ENCODE measurements at regions not wholly inside any gene's neighbourhood (a gene's known extent, or its start where the extent isn't known, plus 50 kb on each side); places are given as distances from the start of the nearest gene placed in this dataset.

- intact Hi-C loops (cut with micrococcal nuclease), result no loop called here
- TF ChIP-seq CTCF (IDR thresholded peaks at IDR 0.05; ENCODE audit: unreplicated experiment), result no peak
- CTCF ChIA-PET, result interaction anchor here (0.7 to 6.1 kb wide), 4 partner anchors 21 to 89 kb away, joined by 3 to 36 read pairs (median 8); no protein-coding TSS in a partner anchor
- BruUV-seq (replicated peaks), result no TSS peak
- no peaks in the 10 kb centered on the region for H3K4me1 Mint-ChIP-seq (ENCODE audit: insufficient read depth, unreplicated experiment)
- H3K36me3 Mint-ChIP-seq (ENCODE audit: insufficient read depth, unreplicated experiment), result no peaks in the 10 kb centered on the region
- no peak overlapping the region for H3K27ac Mint-ChIP-seq (ENCODE audit: low read depth, unreplicated experiment)
- POLR2A ChIA-PET, result interaction anchor here (0.6 kb wide), 1 partner anchor 18 kb away, joined by 3 read pairs; no protein-coding TSS in a partner anchor
- no peaks in the 10 kb centered on the region for H3K9me3 Mint-ChIP-seq (ENCODE audit: unreplicated experiment)
- H3K4me3 Mint-ChIP-seq (ENCODE audit: unreplicated experiment), result no peak overlapping the region
- DNase-seq (ENCODE audit: unreplicated experiment), result no peak
- H3K27me3 Mint-ChIP-seq (ENCODE audit: insufficient read depth, unreplicated experiment), result peaks cover 23% of the 10 kb centered on the region
Measured at GRCh38 chr15:98400120-98400519, 248.2 kb upstream of the IGF1R start.

GRCh38 chr15:98401029-98401428 lies 247.3 kb upstream of the IGF1R start:
- H3K27me3 Mint-ChIP-seq (ENCODE audit: insufficient read depth, unreplicated experiment), result peaks cover 32% of the 10 kb centered on the region
- H3K27ac Mint-ChIP-seq (ENCODE audit: low read depth, unreplicated experiment), result no peak overlapping the region
- no peak overlapping the region for H3K4me3 Mint-ChIP-seq (ENCODE audit: unreplicated experiment)
- ChIA-PET CTCF (interaction anchor here (0.6 to 0.9 kb wide), 4 partner anchors 21 to 1161 kb away, joined by 3 to 4 read pairs (median 4); no protein-coding TSS in a partner anchor), POLR2A (interaction anchor here (0.7 kb wide), 1 partner anchor 145 kb away, joined by 3 read pairs; no protein-coding TSS in a partner anchor)
- H3K36me3 Mint-ChIP-seq (ENCODE audit: insufficient read depth, unreplicated experiment), result no peaks in the 10 kb centered on the region
- no peak for DNase-seq (ENCODE audit: unreplicated experiment)
- BruUV-seq (replicated peaks), result no TSS peak
- no peak for TF ChIP-seq CTCF (IDR thresholded peaks at IDR 0.05; ENCODE audit: unreplicated experiment)
- no peaks in the 10 kb centered on the region for H3K4me1 Mint-ChIP-seq (ENCODE audit: insufficient read depth, unreplicated experiment)
- intact Hi-C loops (cut with micrococcal nuclease), result no loop called here
- no peaks in the 10 kb centered on the region for H3K9me3 Mint-ChIP-seq (ENCODE audit: unreplicated experiment)

GRCh38 chr15:98402486-98402885 lies 245.9 kb upstream of the IGF1R start:
- ChIA-PET POLR2A (no interaction called here), CTCF (interaction anchor here (1.2 to 1.8 kb wide), 2 partner anchors 26 to 41 kb away, joined by 8 to 11 read pairs; no protein-coding TSS in a partner anchor)
- intact Hi-C loops (cut with micrococcal nuclease), result no loop called here
- Mint-ChIP-seq H3K36me3 (ENCODE audit: insufficient read depth, unreplicated experiment) (no peaks in the 10 kb centered on the region), H3K27ac (ENCODE audit: low read depth, unreplicated experiment) (no peak overlapping the region), H3K9me3 (ENCODE audit: unreplicated experiment) (no peaks in the 10 kb centered on the region), H3K27me3 (ENCODE audit: insufficient read depth, unreplicated experiment) (peaks cover 45% of the 10 kb centered on the region), H3K4me1 (ENCODE audit: insufficient read depth, unreplicated experiment) (no peaks in the 10 kb centered on the region), H3K4me3 (ENCODE audit: unreplicated experiment) (no peak overlapping the region)
- no peak for TF ChIP-seq CTCF (IDR thresholded peaks at IDR 0.05; ENCODE audit: unreplicated experiment)
- no peak for DNase-seq (ENCODE audit: unreplicated experiment)
- no TSS peak for BruUV-seq (replicated peaks)

- intact Hi-C loops (cut with micrococcal nuclease), result no loop called here
- Mint-ChIP-seq H3K36me3 (ENCODE audit: insufficient read depth, unreplicated experiment) (no peaks in the 10 kb centered on the region), H3K27ac (ENCODE audit: low read depth, unreplicated experiment) (no peak overlapping the region), H3K4me1 (ENCODE audit: insufficient read depth, unreplicated experiment) (no peaks in the 10 kb centered on the region), H3K27me3 (ENCODE audit: insufficient read depth, unreplicated experiment) (peaks cover 38% of the 10 kb centered on the region), H3K9me3 (ENCODE audit: unreplicated experiment) (no peaks in the 10 kb centered on the region), H3K4me3 (ENCODE audit: unreplicated experiment) (no peak overlapping the region)
- no peak for DNase-seq (ENCODE audit: unreplicated experiment)
- ChIA-PET POLR2A (no interaction called here), CTCF (interaction anchor here (1.2 to 1.8 kb wide), 3 partner anchors 25 to 91 kb away, joined by 4 to 11 read pairs (median 8); no protein-coding TSS in a partner anchor)
- BruUV-seq (replicated peaks), result no TSS peak
- no peak for TF ChIP-seq CTCF (IDR thresholded peaks at IDR 0.05; ENCODE audit: unreplicated experiment)
Measured at GRCh38 chr15:98403169-98403568, 245.2 kb upstream of the IGF1R start.
